HG03095 (cell line): ENCODE measurements at regions not wholly inside any gene's neighbourhood (a gene's known extent, or its start where the extent isn't known, plus 50 kb on each side); places are given as distances from the start of the nearest gene placed in this dataset.

Source experiments
- ATAC-seq: cut with Tn5 transposase; IDR thresholded peaks from one replicate; pipeline ENCODE4 v1.9.1; 2021; ENCODE audit warnings: moderate library complexity; ENCODE audit not compliant: unreplicated experiment

- no peak for ATAC-seq
Observed at GRCh38 chr5:61683148-61683547, 351.1 kb downstream of the ZSWIM6 start.

- no peak for ATAC-seq
Observed at GRCh38 chr5:61683926-61684325, 351.9 kb downstream of the ZSWIM6 start.

- no peak for ATAC-seq
Observed at GRCh38 chr5:61686491-61687257, 354.6 kb downstream of the ZSWIM6 start.

- ATAC-seq, result no peak
Observed at GRCh38 chr5:61687371-61687770, 355.3 kb downstream of the ZSWIM6 start.

GRCh38 chr5:61689153-61689846 is 357.2 kb downstream of the ZSWIM6 start:
- ATAC-seq, result no peak

GRCh38 chr5:61697809-61698558 is 365.9 kb downstream of the ZSWIM6 start:
- no peak for ATAC-seq

GRCh38 chr5:61701877-61702602 is 370.0 kb downstream of the ZSWIM6 start:
- ATAC-seq, result peak; percentile 61

- peak; percentile 18 for ATAC-seq
Observed at GRCh38 chr5:61702784-61703183, 370.7 kb downstream of the ZSWIM6 start.

GRCh38 chr5:61704289-61704688 is 372.2 kb downstream of the ZSWIM6 start:
- peak; percentile 32 for ATAC-seq

- no peak for ATAC-seq
Observed at GRCh38 chr5:61706751-61707150, 374.7 kb downstream of the ZSWIM6 start.

- ATAC-seq, result no peak
Observed at GRCh38 chr5:61719124-61719523, 387.1 kb downstream of the ZSWIM6 start.

GRCh38 chr5:61720829-61721228 is 388.8 kb downstream of the ZSWIM6 start:
- ATAC-seq, result no peak

- no peak for ATAC-seq
Observed at GRCh38 chr5:61724102-61724501, 392.0 kb downstream of the ZSWIM6 start.

- ATAC-seq, result no peak
Observed at GRCh38 chr5:61728287-61728686, 396.2 kb downstream of the ZSWIM6 start.

- no peak for ATAC-seq
Observed at GRCh38 chr5:61730866-61731265, 398.8 kb downstream of the ZSWIM6 start.

- no peak for ATAC-seq
Observed at GRCh38 chr5:61731267-61731945, 399.3 kb downstream of the ZSWIM6 start.

GRCh38 chr5:61731946-61732314 is 399.9 kb downstream of the ZSWIM6 start:
- ATAC-seq, result no peak

GRCh38 chr5:61732369-61732768 is 400.3 kb downstream of the ZSWIM6 start:
- no peak for ATAC-seq

GRCh38 chr5:61732796-61733195 is 400.7 kb downstream of the ZSWIM6 start:
- ATAC-seq, result no peak

GRCh38 chr5:61734001-61734400 is 401.9 kb downstream of the ZSWIM6 start:
- ATAC-seq, result no peak

- ATAC-seq, result no peak
Observed at GRCh38 chr5:61734966-61735365, 402.9 kb downstream of the ZSWIM6 start.
